ENCODE measurements at regions not wholly inside any gene's neighbourhood (a gene's known extent, or its start where the extent isn't known, plus 50 kb on each side); places are given as distances from the start of the nearest gene placed in this dataset.
"Not testable (repeated sequence)": the region's sequence is repeated elsewhere in the genome, so short reads cannot be mapped to it uniquely, and the experiment has no call there.

- no peak for DNase-seq (ENCODE audit: low spot score)
These were observed 128.2 kb upstream of the RASEF start for GRCh38 chr9:83191154-83191553.

DNA sequence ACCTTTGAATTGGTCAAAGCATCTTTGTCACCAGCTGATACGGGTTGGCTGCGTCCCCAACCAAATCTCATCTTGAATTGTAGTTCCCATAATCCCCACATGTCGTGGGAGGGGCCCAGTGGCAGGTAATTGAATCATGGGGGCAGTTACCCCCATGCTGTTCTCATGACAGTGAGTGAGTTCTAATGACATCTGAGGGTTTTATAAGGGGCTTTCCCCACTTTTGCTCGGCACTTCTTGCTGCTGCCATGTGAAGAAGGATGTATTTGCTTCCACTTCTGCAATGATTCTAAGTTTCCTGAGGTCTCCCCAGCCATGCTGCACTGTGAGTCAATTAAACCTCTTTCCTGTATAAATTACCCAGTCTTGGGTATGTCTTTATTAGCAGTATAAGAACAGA is 126.1 kb upstream of the RASEF start:
- not testable (repeated sequence) for DNase-seq (ENCODE audit: low spot score)

DNA sequence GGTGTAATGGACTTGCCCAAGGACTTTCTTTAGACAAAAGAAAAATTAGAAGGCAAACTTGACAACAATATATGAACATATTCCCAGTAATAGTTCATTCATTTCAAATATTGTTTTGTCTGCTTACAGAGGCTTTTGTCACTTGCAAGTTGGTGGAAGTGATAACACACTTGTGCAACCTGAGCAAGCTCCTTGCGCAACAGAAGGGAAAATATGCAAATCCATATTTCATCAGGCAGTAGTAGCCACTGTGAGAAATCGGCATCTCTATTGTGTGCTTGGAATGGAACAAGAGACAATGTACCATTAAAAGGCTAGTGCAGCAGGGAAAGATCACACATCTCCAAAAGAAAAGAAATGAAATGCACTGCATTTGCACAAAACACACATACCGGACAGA is 125.3 kb upstream of the RASEF start:
- DNase-seq (ENCODE audit: low spot score), result no peak

DNA sequence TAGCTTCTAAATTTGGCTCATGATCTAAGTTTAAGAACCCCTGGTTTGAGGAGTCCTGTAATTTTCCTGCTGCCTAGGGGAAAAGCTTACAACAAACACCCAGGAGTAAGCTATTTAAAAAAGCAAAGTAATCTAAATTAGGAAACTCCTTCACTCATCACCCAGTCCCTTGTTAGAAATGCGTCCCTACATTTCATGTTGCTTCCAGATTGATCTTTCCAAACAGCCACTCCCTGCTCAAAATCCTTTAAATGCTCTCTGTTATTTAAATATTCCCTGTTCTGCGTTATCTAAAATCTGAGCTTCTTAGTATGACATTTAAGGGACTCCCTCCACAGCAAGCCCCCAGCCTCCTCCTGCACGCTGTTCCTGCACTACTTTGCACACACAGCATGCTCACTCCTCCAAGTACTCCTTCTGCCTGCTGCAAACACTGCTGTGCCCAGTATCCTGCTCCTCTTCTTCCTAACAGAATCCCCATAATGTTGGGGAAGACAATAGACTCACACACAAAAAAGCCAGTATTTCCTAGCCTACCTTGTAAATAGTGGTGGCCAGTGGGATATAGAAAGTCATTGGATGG is 123.3 kb upstream of the RASEF start:
- no peak for DNase-seq (ENCODE audit: low spot score)

- DNase-seq (ENCODE audit: low spot score), result no peak
These were observed 122.7 kb upstream of the RASEF start for GRCh38 chr9:83185488-83186154.

DNA sequence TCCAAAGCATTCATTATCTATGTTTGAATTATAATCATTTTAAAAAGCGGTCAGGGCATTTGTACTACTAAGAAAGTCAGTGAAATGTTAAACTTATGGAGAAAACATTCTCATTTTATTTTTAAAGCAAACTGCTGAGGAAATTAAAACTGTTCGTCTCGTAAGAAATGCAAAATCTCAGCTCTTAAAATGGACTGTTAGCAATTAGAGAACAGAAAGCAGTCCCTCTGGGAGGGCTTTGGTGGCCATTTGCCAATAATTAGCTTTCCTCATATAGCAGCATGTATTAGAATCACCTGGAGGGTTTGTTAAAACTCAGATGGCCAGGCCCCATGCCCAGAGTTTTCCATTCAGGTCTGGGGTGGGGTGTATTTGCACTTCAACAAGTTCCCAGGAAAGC is 120.7 kb upstream of the RASEF start:
- DNase-seq (ENCODE audit: low spot score), result no peak

DNA sequence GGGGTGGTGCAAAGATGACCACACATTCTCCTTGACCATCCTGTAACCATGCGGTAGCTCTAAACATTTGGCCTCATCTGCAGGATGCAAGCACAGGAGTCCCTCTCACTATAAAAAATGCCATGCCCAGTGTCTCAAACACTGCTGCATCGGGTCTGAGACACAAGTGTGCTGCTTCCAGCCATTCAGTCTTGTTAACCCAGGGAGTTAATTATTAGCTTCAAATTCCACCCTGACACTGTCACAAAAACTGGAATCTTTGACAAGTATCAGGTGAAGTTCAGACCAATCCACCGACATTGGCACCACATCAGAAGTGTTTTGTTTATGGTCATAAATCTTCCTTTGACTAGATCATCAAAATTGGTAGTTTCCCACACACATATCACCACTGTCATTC is 119.1 kb upstream of the RASEF start:
- DNase-seq (ENCODE audit: low spot score), result no peak

DNA sequence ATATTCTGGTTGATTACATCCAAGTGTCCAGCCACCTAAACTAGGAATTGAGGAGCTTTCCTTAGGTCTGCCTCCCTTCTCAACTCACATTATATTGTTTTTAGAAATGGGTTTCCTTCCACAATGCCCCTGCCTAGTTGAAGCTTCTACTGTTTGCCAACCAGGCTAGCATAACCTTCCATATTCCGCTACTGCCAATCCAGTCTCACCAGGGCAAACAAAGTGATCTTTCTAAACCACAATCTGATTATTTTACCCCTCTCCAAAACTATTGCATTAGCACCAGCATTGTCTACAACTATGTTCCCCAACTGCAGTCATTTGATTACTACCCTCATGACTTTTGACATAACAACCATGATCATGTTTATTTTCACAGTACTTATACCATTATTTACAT is 115.8 kb upstream of the RASEF start:
- no peak for DNase-seq (ENCODE audit: low spot score)

- DNase-seq (ENCODE audit: low spot score), result no peak
These were observed 114.8 kb upstream of the RASEF start for GRCh38 chr9:83177747-83178146.

DNA sequence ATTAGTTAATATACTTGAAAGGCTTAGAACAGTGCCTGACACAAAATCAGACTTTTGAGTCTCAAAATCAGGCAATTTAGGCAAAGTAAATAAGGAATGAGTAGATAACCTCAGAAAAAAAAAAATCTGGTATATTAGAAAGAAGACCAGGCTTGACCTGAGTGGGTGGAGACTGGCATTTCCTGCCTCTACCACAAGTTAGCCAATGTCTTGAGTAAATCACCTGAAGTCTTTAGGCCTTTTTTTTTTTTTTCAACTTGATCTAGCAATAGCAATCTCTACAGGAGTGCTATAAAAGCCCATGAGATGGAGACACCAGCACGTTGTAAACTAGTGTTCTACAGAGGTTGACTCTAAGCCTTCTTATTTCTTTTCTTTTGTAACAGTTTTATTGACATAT is 104.2 kb upstream of the RASEF start:
- no peak for DNase-seq (ENCODE audit: low spot score)

DNA sequence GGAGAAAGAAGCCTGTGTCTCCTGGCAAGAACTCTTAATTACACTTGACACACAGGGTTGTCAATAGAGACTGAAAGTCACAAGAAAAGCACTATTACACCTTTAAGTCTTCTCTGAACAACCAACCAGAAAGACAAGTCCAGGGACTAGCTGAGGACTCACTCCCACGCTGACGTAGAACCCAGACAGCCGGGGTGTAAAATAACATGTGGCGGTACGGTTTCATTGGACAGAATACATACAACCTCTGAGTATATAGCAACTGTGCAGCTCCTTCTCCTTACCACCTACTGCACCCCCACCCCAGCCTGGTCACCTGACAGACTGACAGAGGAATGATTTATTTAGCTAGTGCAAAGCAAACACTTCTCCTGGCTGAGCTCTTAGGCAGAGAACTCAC is 103.4 kb upstream of the RASEF start:
- DNase-seq (ENCODE audit: low spot score), result peak; percentile 32

DNA sequence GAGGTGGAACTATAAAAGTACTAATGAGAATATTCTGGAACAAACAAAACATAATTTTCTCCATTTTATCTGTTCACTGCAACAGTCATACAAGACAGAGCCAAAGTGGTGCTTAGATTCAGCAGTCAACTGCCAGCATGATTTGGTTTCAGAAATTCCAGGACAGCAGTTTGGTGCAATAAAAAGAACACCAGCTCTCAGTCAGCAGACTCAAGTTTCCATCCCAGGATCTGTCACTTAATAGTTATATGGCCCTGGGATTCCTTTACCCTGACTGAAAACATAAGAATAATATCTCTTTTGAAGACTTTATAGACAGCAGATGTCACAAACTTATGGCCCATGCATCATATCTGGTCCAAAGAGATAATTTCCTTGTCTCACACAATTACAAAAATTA is 92.8 kb upstream of the RASEF start:
- DNase-seq (ENCODE audit: low spot score), result no peak

- DNase-seq (ENCODE audit: low spot score), result no peak
These were observed 91.9 kb upstream of the RASEF start for GRCh38 chr9:83154821-83155220.

DNA sequence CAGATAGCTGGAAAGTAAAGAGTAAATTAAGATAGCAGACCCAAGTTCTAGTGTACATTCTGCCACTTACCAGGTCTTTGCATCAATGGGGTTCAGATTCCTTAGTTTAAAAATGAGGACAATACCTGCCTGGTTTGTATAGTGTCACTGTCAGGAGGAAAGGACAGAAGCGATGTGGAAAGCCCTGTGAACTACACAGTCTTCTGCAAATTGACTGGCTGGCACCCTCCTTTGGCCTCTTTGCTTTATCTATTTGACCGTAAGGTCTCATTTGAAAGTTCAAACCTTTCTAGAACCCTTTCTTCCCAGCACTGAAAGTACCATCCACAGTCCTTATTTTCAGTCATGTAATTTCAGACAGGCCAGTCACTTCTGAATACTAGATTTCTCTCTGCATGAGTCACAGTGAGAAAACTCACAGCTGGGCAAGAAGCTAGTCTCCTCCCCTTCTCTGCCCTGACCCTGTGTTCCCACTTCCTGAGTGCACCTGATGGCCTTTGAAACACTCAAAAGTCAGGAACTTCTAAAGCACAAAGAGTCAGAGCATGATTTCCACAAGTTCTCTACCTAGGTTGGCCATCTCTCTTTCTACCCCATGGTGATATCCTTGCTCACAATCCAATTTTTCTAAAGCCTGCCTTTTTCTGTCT is 91.3 kb upstream of the RASEF start:
- DNase-seq (ENCODE audit: low spot score), result no peak

DNA sequence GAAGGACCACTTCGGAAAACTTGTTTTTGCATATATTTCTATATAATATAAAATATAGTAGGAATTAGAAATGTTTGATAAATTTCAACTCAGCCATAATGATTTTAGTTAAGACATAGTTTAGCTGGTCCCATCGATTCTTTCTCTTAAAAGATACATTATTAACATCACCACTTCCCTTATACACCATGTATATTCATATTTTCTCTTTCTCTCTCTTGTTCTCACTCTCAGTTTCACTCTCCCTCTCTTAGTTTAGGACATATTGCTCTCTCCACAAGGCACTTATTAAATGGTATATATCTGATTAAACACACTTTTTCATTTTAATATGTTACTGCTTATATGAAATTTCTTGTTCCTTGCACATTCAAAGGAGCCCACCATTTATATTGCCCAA is 90.1 kb upstream of the RASEF start:
- no peak for DNase-seq (ENCODE audit: low spot score)

DNA sequence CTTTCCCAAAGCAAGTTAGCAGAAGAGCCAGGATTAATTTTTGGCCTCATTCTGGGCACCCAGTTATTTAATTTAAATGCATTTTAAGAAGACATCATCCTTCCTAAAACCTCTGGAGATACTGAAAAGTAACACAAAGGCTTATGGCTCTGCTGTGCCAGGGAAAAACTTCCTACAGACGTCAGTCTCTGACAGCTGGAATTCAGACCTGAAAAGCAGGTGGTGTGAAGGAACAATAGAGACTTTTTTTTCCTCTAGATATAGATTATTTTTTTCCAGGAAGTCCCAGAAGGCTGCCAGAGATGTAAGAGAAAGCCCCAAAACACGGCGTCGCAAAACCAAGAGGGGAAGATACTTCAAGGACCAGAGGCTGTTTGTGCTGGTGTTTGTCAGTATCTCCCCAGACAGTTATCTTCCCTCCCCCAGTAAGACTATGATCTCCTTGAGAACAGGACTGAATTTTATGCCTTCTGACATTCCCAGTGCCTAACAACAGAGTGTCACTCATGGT is 88.7 kb upstream of the RASEF start:
- no peak for DNase-seq (ENCODE audit: low spot score)

- DNase-seq (ENCODE audit: low spot score), result no peak
These were observed 84.6 kb upstream of the RASEF start for GRCh38 chr9:83147315-83148149.

GRCh38 chr9:83146325-83146724 is 83.4 kb upstream of the RASEF start:
- DNase-seq (ENCODE audit: low spot score), result no peak

DNA sequence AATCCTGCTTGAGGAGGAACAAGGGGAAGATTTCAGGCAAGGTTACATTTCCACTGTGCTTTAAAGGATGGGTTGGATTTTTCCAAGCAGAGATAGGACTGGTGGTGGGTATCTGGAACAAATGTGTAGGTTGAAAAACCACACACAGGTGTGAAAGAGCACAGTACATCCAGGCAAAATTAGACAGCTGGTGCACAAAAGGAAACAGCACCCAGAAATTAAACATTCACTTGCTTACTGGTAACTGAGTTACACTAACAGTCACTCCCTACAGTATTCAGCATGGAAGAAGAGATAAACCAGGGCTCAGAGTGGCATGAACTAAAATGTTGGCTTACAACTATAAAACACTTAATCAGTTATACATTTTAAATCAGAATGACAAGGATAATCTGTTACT is 81.5 kb upstream of the RASEF start:
- DNase-seq (ENCODE audit: low spot score), result no peak

GRCh38 chr9:83142389-83142788 is 79.4 kb upstream of the RASEF start:
- no peak for DNase-seq (ENCODE audit: low spot score)

- DNase-seq (ENCODE audit: low spot score), result no peak
These were observed 78.9 kb upstream of the RASEF start for GRCh38 chr9:83141887-83142286.

DNA sequence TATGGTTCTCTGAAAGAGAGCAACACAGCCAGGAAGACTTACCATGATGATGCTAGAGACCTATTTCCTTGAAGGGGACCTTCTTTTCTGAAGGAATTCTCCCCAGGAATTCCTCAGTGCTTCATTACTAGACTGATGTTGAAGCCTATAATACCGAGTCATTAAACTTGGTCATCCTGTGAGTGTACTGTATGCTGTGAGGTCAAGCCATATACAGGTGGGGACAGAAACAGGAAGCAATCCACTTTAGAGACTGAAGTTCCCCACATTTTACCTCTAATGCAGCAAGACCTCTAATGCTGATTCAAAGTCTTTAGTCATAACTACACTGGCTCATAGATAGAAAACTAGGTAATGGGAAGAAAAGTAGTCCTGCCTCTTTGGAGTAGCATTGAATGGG is 77.1 kb upstream of the RASEF start:
- no peak for DNase-seq (ENCODE audit: low spot score)

All from iPS-NIHi11 (cell line).